ENCODE measurements at regions not wholly inside any gene's neighbourhood (a gene's known extent, or its start where the extent isn't known, plus 50 kb on each side); places are given as distances from the start of the nearest gene placed in this dataset.

DNA sequence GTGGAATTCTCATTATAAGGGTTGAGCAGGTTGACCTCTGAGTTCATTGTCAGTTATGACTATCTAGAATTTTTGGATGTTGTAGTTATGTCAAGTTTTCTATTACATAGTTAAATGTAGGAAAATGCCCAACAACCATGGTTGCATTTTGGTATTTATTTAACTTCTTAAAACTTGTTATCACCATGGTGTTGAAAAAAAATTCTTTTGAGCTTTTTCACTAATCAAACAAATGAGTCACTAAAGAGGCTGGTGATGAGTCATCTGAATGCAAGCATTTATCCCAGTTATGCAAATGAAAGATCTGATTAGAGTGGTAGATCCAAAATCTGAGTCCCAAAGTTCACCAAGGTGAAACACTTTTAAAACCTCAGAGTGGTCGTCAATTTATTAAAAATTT, 624.7 kb upstream of the IGFBP3 start:
- H3K27ac Mint-ChIP-seq (ENCODE audit: low read depth, unreplicated experiment) = peak overlapping the region; percentile 96
- no TSS peak for BruUV-seq (replicated peaks)
- CTCF ChIA-PET = interaction anchor here (0.7 kb wide), 1 partner anchor 13 kb away, joined by 3 read pairs; no protein-coding TSS in a partner anchor

DNA sequence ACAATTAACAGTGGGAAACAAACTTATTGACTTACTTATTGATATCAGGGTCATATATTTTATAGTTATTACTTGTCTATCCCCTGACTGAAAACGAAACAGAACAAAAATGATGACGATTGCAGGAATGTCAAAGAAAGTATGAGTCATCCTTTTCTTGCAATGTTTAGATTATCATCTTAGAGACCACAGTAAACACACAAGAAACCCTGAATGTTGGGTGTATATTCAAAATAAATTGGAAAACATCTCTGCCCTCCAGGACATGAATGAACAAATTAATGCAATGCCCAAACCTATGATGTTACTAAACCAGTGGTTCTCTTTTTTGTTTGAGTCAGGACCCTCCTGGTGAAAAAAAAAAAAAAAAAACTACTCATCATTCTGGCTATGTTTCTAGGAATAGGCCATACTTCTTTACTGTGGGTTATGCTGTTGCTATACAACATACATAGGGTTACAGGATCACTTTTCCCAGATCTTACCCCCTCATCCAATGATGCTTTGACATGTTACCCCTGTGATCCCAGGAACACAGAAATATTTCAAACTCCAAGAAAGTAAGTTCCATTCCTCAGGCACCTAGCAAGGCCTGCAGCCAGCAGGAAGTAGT, 623.4 kb upstream of the IGFBP3 start:
- Mint-ChIP-seq H3K9me3 (ENCODE audit: unreplicated experiment) (no peaks in the 10 kb centered on the region), H3K4me3 (ENCODE audit: unreplicated experiment) (no peak overlapping the region), H3K36me3 (ENCODE audit: insufficient read depth, unreplicated experiment) (no peaks in the 10 kb centered on the region), H3K27ac (ENCODE audit: low read depth, unreplicated experiment) (peak overlapping the region; percentile 96), H3K27me3 (ENCODE audit: insufficient read depth, unreplicated experiment) (no peaks in the 10 kb centered on the region), H3K4me1 (ENCODE audit: insufficient read depth, unreplicated experiment) (peaks cover 13% of the 10 kb centered on the region)
- CTCF ChIA-PET = no interaction called here
- intact Hi-C loops (cut with micrococcal nuclease) = loop anchor here (2.0 kb wide), 1 partner anchor 388 kb away; no protein-coding TSS in a partner anchor
- POLR2A ChIA-PET = interaction anchor here (0.7 kb wide), 1 partner anchor 19 kb away, joined by 3 read pairs; no protein-coding TSS in a partner anchor
- peak; percentile 72 for DNase-seq (ENCODE audit: unreplicated experiment)
- BruUV-seq (replicated peaks) = TSS peak; percentile 61
- TF ChIP-seq, protein P1, sequence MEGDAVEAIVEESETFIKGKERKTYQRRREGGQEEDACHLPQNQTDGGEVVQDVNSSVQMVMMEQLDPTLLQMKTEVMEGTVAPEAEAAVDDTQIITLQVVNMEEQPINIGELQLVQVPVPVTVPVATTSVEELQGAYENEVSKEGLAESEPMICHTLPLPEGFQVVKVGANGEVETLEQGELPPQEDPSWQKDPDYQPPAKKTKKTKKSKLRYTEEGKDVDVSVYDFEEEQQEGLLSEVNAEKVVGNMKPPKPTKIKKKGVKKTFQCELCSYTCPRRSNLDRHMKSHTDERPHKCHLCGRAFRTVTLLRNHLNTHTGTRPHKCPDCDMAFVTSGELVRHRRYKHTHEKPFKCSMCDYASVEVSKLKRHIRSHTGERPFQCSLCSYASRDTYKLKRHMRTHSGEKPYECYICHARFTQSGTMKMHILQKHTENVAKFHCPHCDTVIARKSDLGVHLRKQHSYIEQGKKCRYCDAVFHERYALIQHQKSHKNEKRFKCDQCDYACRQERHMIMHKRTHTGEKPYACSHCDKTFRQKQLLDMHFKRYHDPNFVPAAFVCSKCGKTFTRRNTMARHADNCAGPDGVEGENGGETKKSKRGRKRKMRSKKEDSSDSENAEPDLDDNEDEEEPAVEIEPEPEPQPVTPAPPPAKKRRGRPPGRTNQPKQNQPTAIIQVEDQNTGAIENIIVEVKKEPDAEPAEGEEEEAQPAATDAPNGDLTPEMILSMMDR (IDR thresholded peaks at IDR 0.05; ENCODE audit: unreplicated experiment) = no peak

More for the DNA sequence above, 624.7 kb upstream of the IGFBP3 start:
- H3K36me3 Mint-ChIP-seq (ENCODE audit: insufficient read depth, unreplicated experiment) = no peaks in the 10 kb centered on the region
- peak; percentile 79 for DNase-seq (ENCODE audit: unreplicated experiment)
- POLR2A ChIA-PET = interaction anchor here (1.0 kb wide), 1 partner anchor 13 kb away, joined by 3 read pairs; no protein-coding TSS in a partner anchor
- H3K4me3 Mint-ChIP-seq (ENCODE audit: unreplicated experiment) = no peak overlapping the region
- TF ChIP-seq, protein P1 (IDR thresholded peaks at IDR 0.05; ENCODE audit: unreplicated experiment) = no peak
- H3K9me3 Mint-ChIP-seq (ENCODE audit: unreplicated experiment) = no peaks in the 10 kb centered on the region
- no peaks in the 10 kb centered on the region for H3K27me3 Mint-ChIP-seq (ENCODE audit: insufficient read depth, unreplicated experiment)
- peaks cover 23% of the 10 kb centered on the region for H3K4me1 Mint-ChIP-seq (ENCODE audit: insufficient read depth, unreplicated experiment)
- intact Hi-C loops (cut with micrococcal nuclease) = loop anchor here (2.0 kb wide), 1 partner anchor 387 kb away; no protein-coding TSS in a partner anchor

DNA sequence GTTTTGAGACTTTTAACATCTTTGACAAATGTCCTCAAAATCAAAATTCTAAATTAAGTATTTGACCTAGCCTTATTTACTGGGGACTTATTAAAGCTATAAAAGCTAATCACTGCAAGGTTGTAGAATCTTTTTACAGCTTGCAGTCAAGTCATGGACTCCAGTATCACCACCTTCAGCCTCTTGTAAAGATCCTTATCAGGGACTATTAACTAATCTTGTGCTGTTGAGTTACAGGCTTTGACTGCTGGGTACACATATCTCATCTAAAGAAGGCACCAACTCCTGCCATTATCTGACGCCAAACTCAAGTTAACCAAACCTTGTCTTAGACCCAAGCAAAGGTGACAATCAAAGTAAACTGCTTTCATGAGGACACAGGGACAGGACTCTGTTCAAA, 621.0 kb upstream of the IGFBP3 start:
- Mint-ChIP-seq H3K4me3 (ENCODE audit: unreplicated experiment) (no peak overlapping the region), H3K36me3 (ENCODE audit: insufficient read depth, unreplicated experiment) (no peaks in the 10 kb centered on the region), H3K27ac (ENCODE audit: low read depth, unreplicated experiment) (no peak overlapping the region), H3K9me3 (ENCODE audit: unreplicated experiment) (no peaks in the 10 kb centered on the region), H3K4me1 (ENCODE audit: insufficient read depth, unreplicated experiment) (peaks cover 12% of the 10 kb centered on the region), H3K27me3 (ENCODE audit: insufficient read depth, unreplicated experiment) (no peaks in the 10 kb centered on the region)
- TF ChIP-seq, protein P1 (IDR thresholded peaks at IDR 0.05; ENCODE audit: unreplicated experiment) = no peak
- intact Hi-C loops (cut with micrococcal nuclease) = no loop called here
- ChIA-PET CTCF (no interaction called here), POLR2A (interaction anchor here (0.9 kb wide), 1 partner anchor 452 kb away, joined by 3 read pairs; no protein-coding TSS in a partner anchor)
- BruUV-seq (replicated peaks) = no TSS peak
- DNase-seq (ENCODE audit: unreplicated experiment) = no peak

DNA sequence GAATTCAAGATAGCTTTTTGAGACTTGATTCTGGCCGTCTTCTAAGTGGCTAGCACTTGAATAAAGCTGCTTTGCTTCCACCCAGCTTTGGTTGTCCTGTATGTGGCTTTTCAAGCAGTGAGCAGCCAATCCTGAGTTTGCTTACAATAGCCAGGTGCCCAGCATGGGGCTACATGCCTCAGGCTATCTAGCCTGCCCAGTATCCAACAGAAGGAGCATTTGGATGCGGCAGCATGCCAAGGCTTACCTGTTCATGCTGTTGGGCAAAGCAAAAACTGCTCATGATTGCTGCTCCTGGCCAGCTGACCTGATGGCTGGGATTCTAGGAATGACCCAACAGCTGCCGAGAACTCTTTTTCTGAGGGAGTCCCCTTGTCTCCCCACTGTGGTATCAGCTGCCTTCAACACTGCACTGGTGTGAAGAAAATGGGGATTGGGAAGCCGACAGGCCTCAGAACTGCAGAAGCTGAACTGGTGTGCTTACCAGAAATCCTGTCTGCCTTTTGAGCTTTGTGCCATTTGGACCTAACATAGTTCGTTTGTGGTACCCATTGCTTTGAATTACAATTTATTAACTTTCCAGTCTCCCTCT, 618.9 kb upstream of the IGFBP3 start:
- intact Hi-C loops (cut with micrococcal nuclease) = no loop called here
- Mint-ChIP-seq H3K4me3 (ENCODE audit: unreplicated experiment) (no peak overlapping the region), H3K27ac (ENCODE audit: low read depth, unreplicated experiment) (no peak overlapping the region), H3K9me3 (ENCODE audit: unreplicated experiment) (peaks cover 4% of the 10 kb centered on the region), H3K36me3 (ENCODE audit: insufficient read depth, unreplicated experiment) (no peaks in the 10 kb centered on the region), H3K4me1 (ENCODE audit: insufficient read depth, unreplicated experiment) (peaks cover 7% of the 10 kb centered on the region), H3K27me3 (ENCODE audit: insufficient read depth, unreplicated experiment) (no peaks in the 10 kb centered on the region)
- CTCF ChIA-PET = interaction anchor here (0.5 to 0.7 kb wide), 2 partner anchors 215 to 394 kb away, joined by 3 to 4 read pairs; no protein-coding TSS in a partner anchor
- TF ChIP-seq, protein P1 (IDR thresholded peaks at IDR 0.05; ENCODE audit: unreplicated experiment) = no peak
- BruUV-seq (replicated peaks) = no TSS peak
- DNase-seq (ENCODE audit: unreplicated experiment) = no peak
- POLR2A ChIA-PET = interaction anchor here (0.8 kb wide), 1 partner anchor 23 kb away, joined by 3 read pairs; no protein-coding TSS in a partner anchor
